Left ventricle myocardium inferior (tissue), 1 donor: ENCODE measurements at regions not wholly inside any gene's neighbourhood (a gene's known extent, or its start where the extent isn't known, plus 50 kb on each side); places are given as distances from the start of the nearest gene placed in this dataset.
"Not testable (repeated sequence)": the region's sequence is repeated elsewhere in the genome, so short reads cannot be mapped to it uniquely, and the experiment has no call there.

Experiments used
- DNase-seq: peaks from one replicate; pipeline ENCODE4 v3.0.0-alpha.2; 2020
- H3K27ac ChIP-seq: fragments of 200-600 bp; replicated peaks from 2 replicates; pipeline ENCODE4 v1.8.0; 2021
- H3K27me3 ChIP-seq: fragments of 200-600 bp; 2 replicates; pipeline ENCODE4 v1.8.0; 2021; ENCODE audit warnings: low read depth
- H3K36me3 ChIP-seq: fragments of 200-600 bp; 2 replicates; pipeline ENCODE4 v1.8.0; 2021
- H3K4me1 ChIP-seq: fragments of 200-600 bp; 2 replicates; pipeline ENCODE4 v1.8.0; 2021
- H3K4me3 ChIP-seq: fragments of 200-600 bp; 2 replicates; pipeline ENCODE4 v1.8.0; 2021; ENCODE audit warnings: mild to moderate bottlenecking, moderate library complexity
- H3K9me3 ChIP-seq: fragments of 200-600 bp; replicated peaks from 2 replicates; pipeline ENCODE4 v1.8.0; 2021
- CTCF ChIP-seq: fragments of 200-600 bp; IDR thresholded peaks from 2 replicates; pipeline ENCODE4 v1.8.0; 2021; ENCODE audit warnings: antibody characterized with exemption, mild to moderate bottlenecking, borderline replicate concordance
- intact Hi-C: fragments of 100-400 bp; cut with micrococcal nuclease; formaldehyde crosslinking; loops from one replicate; pipeline ENCODE4 v1.11.0; 2022
- donor health status: DM: no; HTN: yes; CAD: no; lungs with severe emphysema.

DNA sequence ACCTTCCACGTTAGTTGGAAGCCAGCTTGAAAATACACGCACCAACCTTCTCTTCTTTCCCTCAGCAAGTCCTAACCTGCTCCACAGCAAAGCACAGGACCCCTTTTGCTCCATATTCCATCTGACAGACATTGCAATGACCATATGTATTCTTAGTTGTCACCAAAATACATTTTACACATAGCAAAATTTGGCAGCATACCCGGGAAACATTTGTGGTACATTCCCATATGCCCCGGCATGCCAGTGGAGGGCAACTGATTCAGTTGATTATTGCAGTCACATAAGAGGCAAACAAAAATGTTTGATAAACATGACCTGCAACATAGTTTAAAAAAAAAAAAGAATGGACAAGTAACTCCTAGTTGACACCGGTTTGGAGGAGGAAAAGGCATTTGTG is 202.1 kb upstream of the UBE2E3 start:
- Histone ChIP-seq H3K27me3 (no peaks in the 10 kb centered on the region), H3K27ac (no peak overlapping the region), H3K4me1 (no peaks in the 10 kb centered on the region), H3K9me3 (peaks cover 1% of the 10 kb centered on the region), H3K4me3 (no peak overlapping the region), H3K36me3 (no peaks in the 10 kb centered on the region)
- intact Hi-C loops, result no loop called here
- no peak for TF ChIP-seq CTCF
- DNase-seq, result no peak

GRCh38 chr2:180776921-180777320 is 203.5 kb upstream of the UBE2E3 start:
- intact Hi-C loops, result no loop called here
- H3K36me3 ChIP-seq, result no peaks in the 10 kb centered on the region
- no peak for TF ChIP-seq CTCF

DNA sequence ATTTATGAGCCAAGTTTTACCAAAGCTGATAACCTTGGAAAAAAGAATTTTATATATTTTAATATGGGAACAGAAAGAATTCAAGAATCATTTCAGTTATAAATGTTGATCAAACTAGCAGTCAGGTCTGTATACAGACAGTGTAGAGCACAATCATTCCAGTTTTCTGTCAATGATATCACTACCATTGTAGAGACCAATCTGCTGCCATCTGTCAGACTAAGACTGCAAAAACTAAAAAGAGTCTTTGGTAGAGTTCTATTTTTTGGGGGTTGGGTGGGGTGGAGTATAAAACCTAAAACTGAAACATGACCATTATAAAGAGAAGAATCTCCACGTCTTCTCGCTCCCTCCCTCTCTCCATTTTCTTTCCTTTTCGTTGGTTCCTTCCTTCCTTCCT is 204.7 kb upstream of the UBE2E3 start:
- no peak overlapping the region for H3K27ac ChIP-seq
- H3K27me3 ChIP-seq, result no peaks in the 10 kb centered on the region
- TF ChIP-seq CTCF, result no peak
- no peaks in the 10 kb centered on the region for H3K9me3 ChIP-seq
- no peaks in the 10 kb centered on the region for H3K4me1 ChIP-seq
- intact Hi-C loops, result no loop called here
- no peaks in the 10 kb centered on the region for H3K36me3 ChIP-seq
- H3K4me3 ChIP-seq, result no peak overlapping the region
- no peak for DNase-seq

More at GRCh38 chr2:180776921-180777320, 203.5 kb upstream of the UBE2E3 start:
- H3K4me3 ChIP-seq, result no peak overlapping the region
- DNase-seq, result no peak
- H3K27me3 ChIP-seq, result no peaks in the 10 kb centered on the region
- no peak overlapping the region for H3K27ac ChIP-seq
- H3K9me3 ChIP-seq, result no peaks in the 10 kb centered on the region
- no peaks in the 10 kb centered on the region for H3K4me1 ChIP-seq

GRCh38 chr2:180765316-180765715 is 215.1 kb upstream of the UBE2E3 start:
- H3K9me3 ChIP-seq, H3K27me3 ChIP-seq, H3K36me3 ChIP-seq, intact Hi-C loops, H3K27ac ChIP-seq, H3K4me3 ChIP-seq, DNase-seq, H3K4me1 ChIP-seq: not testable (repeated sequence)

DNA sequence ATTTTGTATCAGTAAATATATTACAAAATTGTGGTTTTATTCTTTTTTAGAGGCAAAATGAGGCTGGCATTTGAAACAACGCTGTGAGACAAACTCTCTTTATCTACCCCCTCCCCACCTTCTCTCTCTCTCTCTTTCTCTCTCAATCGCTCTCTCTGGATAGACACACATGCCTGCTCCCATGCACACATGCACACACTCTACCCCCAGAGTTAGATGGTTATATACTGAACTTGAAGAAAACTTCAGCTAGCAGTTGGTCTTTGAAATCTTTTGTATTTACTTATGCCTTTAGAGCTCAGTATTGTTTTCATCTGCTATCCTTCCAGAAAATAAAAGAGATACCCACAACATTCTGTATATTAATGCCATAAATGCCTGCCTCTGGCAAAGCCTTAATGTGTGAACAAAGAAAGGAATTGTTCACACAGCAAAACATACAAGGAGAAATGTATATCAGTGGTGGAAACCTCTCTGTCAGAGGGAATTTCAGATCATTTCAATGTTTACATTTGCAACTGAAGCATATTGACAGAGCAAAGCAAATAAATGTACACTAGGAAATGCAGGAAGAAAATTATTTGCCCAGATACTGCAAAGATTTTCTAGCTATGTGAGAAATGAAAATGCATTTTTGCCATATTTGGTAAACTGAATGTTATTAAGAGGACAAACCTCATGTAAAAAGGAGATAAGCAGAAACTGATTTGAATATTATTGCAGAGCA is 217.0 kb upstream of the UBE2E3 start:
- no peak for TF ChIP-seq CTCF
- no peaks in the 10 kb centered on the region for H3K27me3 ChIP-seq
- H3K27ac ChIP-seq, result no peak overlapping the region
- no peak overlapping the region for H3K4me3 ChIP-seq
- no peaks in the 10 kb centered on the region for H3K36me3 ChIP-seq
- no peaks in the 10 kb centered on the region for H3K4me1 ChIP-seq
- no peaks in the 10 kb centered on the region for H3K9me3 ChIP-seq
- no peak for DNase-seq
- intact Hi-C loops, result no loop called here

- no peaks in the 10 kb centered on the region for H3K27me3 ChIP-seq
- no peak overlapping the region for H3K27ac ChIP-seq
- H3K9me3 ChIP-seq, result no peaks in the 10 kb centered on the region
- no peaks in the 10 kb centered on the region for H3K4me1 ChIP-seq
- DNase-seq, result no peak
- intact Hi-C loops, result no loop called here
- TF ChIP-seq CTCF, result no peak
- no peaks in the 10 kb centered on the region for H3K36me3 ChIP-seq
- H3K4me3 ChIP-seq, result no peak overlapping the region
Observed at GRCh38 chr2:180761224-180761623, 219.2 kb upstream of the UBE2E3 start.
